RWPE1 (cell line): ENCODE measurements at regions not wholly inside any gene's neighbourhood (a gene's known extent, or its start where the extent isn't known, plus 50 kb on each side); places are given as distances from the start of the nearest gene placed in this dataset.

Source experiments
- CTCF ChIA-PET: fragments of 350-600 bp; sonication (Branson Sonifier 250); formaldehyde crosslinking; extraction: SDS; loops from one replicate; lab custom pipeline; 2021; lab: Yijun Ruan, JAX
- POLR2A ChIA-PET: fragments of 400-600 bp; formaldehyde crosslinking; extraction: SDS; loops from one replicate; lab custom pipeline; 2020; ENCODE audit warnings: antibody characterized with exemption; ENCODE audit not compliant: low non-redundant PET; lab: Yijun Ruan, JAX
- DNase-seq: peaks from one replicate; pipeline ENCODE4 v3.0.0; 2012; ENCODE audit warnings: low spot score
- H3K27ac ChIP-seq: fragments of 450-650 bp; 2 replicates; pipeline ENCODE4 v1.5.1; 2017
- CTCF ChIP-seq: fragments of 450-650 bp; conservative IDR thresholded peaks from 2 replicates; pipeline ENCODE4 v1.5.1; 2017; ENCODE audit warnings: low read depth, mild to moderate bottlenecking

- ChIA-PET POLR2A (no interaction called here), CTCF (interaction anchor here (0.7 kb wide), 2 partner anchors 139 to 191 kb away, joined by 3 read pairs; no protein-coding TSS in a partner anchor)
- TF ChIP-seq CTCF, result no peak
- DNase-seq, result no peak
- no peak overlapping the region for H3K27ac ChIP-seq
These were observed 648.2 kb downstream of the VRK1 start for GRCh38 chr14:97445367-97445766.

- POLR2A ChIA-PET, result no interaction called here
These were observed 648.9 kb downstream of the VRK1 start for GRCh38 chr14:97446087-97446486.

GRCh38 chr14:97452314-97452713, 655.1 kb downstream of the VRK1 start:
- POLR2A ChIA-PET, result no interaction called here
- no peak for TF ChIP-seq CTCF
- no peak overlapping the region for H3K27ac ChIP-seq
- CTCF ChIA-PET, result no interaction called here
- no peak for DNase-seq

More at GRCh38 chr14:97446087-97446486, 648.9 kb downstream of the VRK1 start:
- no peak for TF ChIP-seq CTCF
- DNase-seq, result no peak
- no peak overlapping the region for H3K27ac ChIP-seq
- CTCF ChIA-PET, result no interaction called here

- no peak overlapping the region for H3K27ac ChIP-seq
- CTCF ChIA-PET, result no interaction called here
- TF ChIP-seq CTCF, result no peak
- DNase-seq, result no peak
- POLR2A ChIA-PET, result no interaction called here
These were observed 656.8 kb downstream of the VRK1 start for GRCh38 chr14:97453991-97454390.

- H3K27ac ChIP-seq, result no peak overlapping the region
- no peak for TF ChIP-seq CTCF
- CTCF ChIA-PET, result no interaction called here
- DNase-seq, result no peak
- POLR2A ChIA-PET, result no interaction called here
These were observed 659.3 kb downstream of the VRK1 start for GRCh38 chr14:97456462-97456861.

- no peak overlapping the region for H3K27ac ChIP-seq
- CTCF ChIA-PET, result no interaction called here
- POLR2A ChIA-PET, result no interaction called here
- TF ChIP-seq CTCF, result no peak
- no peak for DNase-seq
These were observed 659.8 kb downstream of the VRK1 start for GRCh38 chr14:97456958-97457357.
